ENCODE measurements at regions not wholly inside any gene's neighbourhood (a gene's known extent, or its start where the extent isn't known, plus 50 kb on each side); places are given as distances from the start of the nearest gene placed in this dataset.

- TF ChIP-seq GATA3 (IDR thresholded peaks at IDR 0.05; ENCODE audit: low read depth, low read length) (no peak), GATA2 (IDR thresholded peaks at IDR 0.05; ENCODE audit: low read depth, low read length) (no peak)
These were observed 95.7 kb downstream of the KCTD12 start for GRCh38 chr13:76790526-76790925.
